Activated CD4-positive, alpha-beta T cell treated with anti-CD3 and anti-CD28 coated beads, Interleukin-2, amount 10 ng/mL, durations not matched to agents 24 days and 14 days (primary cell): ENCODE measurements at regions not wholly inside any gene's neighbourhood (a gene's known extent, or its start where the extent isn't known, plus 50 kb on each side); places are given as distances from the start of the nearest gene placed in this dataset.

Experiments used
- DNase-seq: peaks from one replicate; pipeline ENCODE4 v3.0.0; 2022
- H3K27ac Mint-ChIP-seq: one replicate; pipeline ENCODE4 v1.8.0; 2022; ENCODE audit warnings: mild to moderate bottlenecking, mixed read lengths
- H3K27me3 Mint-ChIP-seq: one replicate; pipeline ENCODE4 v1.8.0; 2022; ENCODE audit warnings: mixed read lengths
- H3K36me3 Mint-ChIP-seq: one replicate; pipeline ENCODE4 v1.8.0; 2022; ENCODE audit warnings: low read depth, mild to moderate bottlenecking, mixed read lengths
- H3K4me1 Mint-ChIP-seq: one replicate; pipeline ENCODE4 v1.8.0; 2021; ENCODE audit warnings: mixed read lengths
- H3K4me3 Mint-ChIP-seq: one replicate; pipeline ENCODE4 v1.8.0; 2022; ENCODE audit warnings: mild to moderate bottlenecking, moderate library complexity, mixed read lengths
- H3K9me3 Mint-ChIP-seq: one replicate; pipeline ENCODE4 v1.8.0; 2021; ENCODE audit warnings: mixed read lengths
- intact Hi-C: fragments of 100-400 bp; cut with micrococcal nuclease; formaldehyde crosslinking; loops from one replicate; pipeline ENCODE4 v1.15.1; 2023

- Mint-ChIP-seq H3K9me3 (no peaks in the 10 kb centered on the region), H3K4me1 (no peaks in the 10 kb centered on the region), H3K27ac (no peak overlapping the region), H3K4me3 (no peak overlapping the region), H3K27me3 (peaks cover 8% of the 10 kb centered on the region), H3K36me3 (no peaks in the 10 kb centered on the region)
- no peak for DNase-seq
- intact Hi-C loops: no loop called here
Observed at GRCh38 chr22:23410411-23410810, 169.7 kb downstream of the IGLL1 start.

- intact Hi-C loops: no loop called here
- Mint-ChIP-seq H3K36me3 (no peaks in the 10 kb centered on the region), H3K27ac (no peak overlapping the region)
Observed at GRCh38 chr22:23409976-23410375, 170.1 kb downstream of the IGLL1 start.

GRCh38 chr22:23408321-23408720, 171.8 kb downstream of the IGLL1 start:
- intact Hi-C loops: no loop called here
- no peak overlapping the region for H3K4me3 Mint-ChIP-seq
- H3K36me3 Mint-ChIP-seq: no peaks in the 10 kb centered on the region
- no peaks in the 10 kb centered on the region for H3K4me1 Mint-ChIP-seq
- no peaks in the 10 kb centered on the region for H3K9me3 Mint-ChIP-seq
- no peak overlapping the region for H3K27ac Mint-ChIP-seq
- H3K27me3 Mint-ChIP-seq: peaks cover 8% of the 10 kb centered on the region
- DNase-seq: no peak

More at GRCh38 chr22:23409976-23410375, 170.1 kb downstream of the IGLL1 start:
- no peak for DNase-seq
- Mint-ChIP-seq H3K27me3 (peaks cover 8% of the 10 kb centered on the region), H3K4me3 (no peak overlapping the region), H3K4me1 (no peaks in the 10 kb centered on the region), H3K9me3 (no peaks in the 10 kb centered on the region)

GRCh38 chr22:23405366-23405851, 174.7 kb downstream of the IGLL1 start:
- Mint-ChIP-seq H3K4me3 (no peak overlapping the region), H3K27ac (no peak overlapping the region), H3K9me3 (no peaks in the 10 kb centered on the region), H3K27me3 (peaks cover 4% of the 10 kb centered on the region), H3K36me3 (no peaks in the 10 kb centered on the region), H3K4me1 (no peaks in the 10 kb centered on the region)
- intact Hi-C loops: no loop called here
- no peak for DNase-seq

GRCh38 chr22:23404689-23405365, 175.3 kb downstream of the IGLL1 start:
- H3K27ac Mint-ChIP-seq: no peak overlapping the region
- no peaks in the 10 kb centered on the region for H3K9me3 Mint-ChIP-seq
- H3K36me3 Mint-ChIP-seq: no peaks in the 10 kb centered on the region
- DNase-seq: peak; percentile 66
- H3K4me3 Mint-ChIP-seq: no peak overlapping the region
- H3K27me3 Mint-ChIP-seq: peaks cover 4% of the 10 kb centered on the region
- no peaks in the 10 kb centered on the region for H3K4me1 Mint-ChIP-seq
- intact Hi-C loops: no loop called here

- Mint-ChIP-seq H3K36me3 (no peaks in the 10 kb centered on the region), H3K4me3 (no peak overlapping the region), H3K27ac (no peak overlapping the region), H3K9me3 (no peaks in the 10 kb centered on the region), H3K27me3 (peaks cover 4% of the 10 kb centered on the region), H3K4me1 (no peaks in the 10 kb centered on the region)
- DNase-seq: no peak
- intact Hi-C loops: no loop called here
Observed at GRCh38 chr22:23403720-23404688, 176.1 kb downstream of the IGLL1 start.

GRCh38 chr22:23403152-23403719, 176.9 kb downstream of the IGLL1 start:
- DNase-seq: no peak
- H3K4me3 Mint-ChIP-seq: no peak overlapping the region
- H3K9me3 Mint-ChIP-seq: no peaks in the 10 kb centered on the region
- intact Hi-C loops: no loop called here
- no peaks in the 10 kb centered on the region for H3K4me1 Mint-ChIP-seq
- no peaks in the 10 kb centered on the region for H3K36me3 Mint-ChIP-seq
- H3K27me3 Mint-ChIP-seq: peaks cover 4% of the 10 kb centered on the region
- H3K27ac Mint-ChIP-seq: no peak overlapping the region

- Mint-ChIP-seq H3K4me1 (no peaks in the 10 kb centered on the region), H3K9me3 (no peaks in the 10 kb centered on the region), H3K27me3 (peaks cover 4% of the 10 kb centered on the region), H3K4me3 (no peak overlapping the region), H3K36me3 (no peaks in the 10 kb centered on the region), H3K27ac (no peak overlapping the region)
- intact Hi-C loops: no loop called here
- peak; percentile 82 for DNase-seq
Observed at GRCh38 chr22:23402275-23403151, 177.6 kb downstream of the IGLL1 start.

- H3K27ac Mint-ChIP-seq: no peak overlapping the region
- H3K4me1 Mint-ChIP-seq: no peaks in the 10 kb centered on the region
- intact Hi-C loops: no loop called here
- peaks cover 4% of the 10 kb centered on the region for H3K27me3 Mint-ChIP-seq
- H3K36me3 Mint-ChIP-seq: no peaks in the 10 kb centered on the region
- no peak for DNase-seq
- no peak overlapping the region for H3K4me3 Mint-ChIP-seq
- H3K9me3 Mint-ChIP-seq: no peaks in the 10 kb centered on the region
Observed at GRCh38 chr22:23401910-23402274, 178.2 kb downstream of the IGLL1 start.

GRCh38 chr22:23401111-23401909, 178.8 kb downstream of the IGLL1 start:
- H3K27ac Mint-ChIP-seq: no peak overlapping the region
- no peak for DNase-seq
- no peaks in the 10 kb centered on the region for H3K9me3 Mint-ChIP-seq
- peaks cover 3% of the 10 kb centered on the region for H3K27me3 Mint-ChIP-seq
- intact Hi-C loops: no loop called here
- H3K36me3 Mint-ChIP-seq: no peaks in the 10 kb centered on the region
- no peak overlapping the region for H3K4me3 Mint-ChIP-seq
- H3K4me1 Mint-ChIP-seq: no peaks in the 10 kb centered on the region

GRCh38 chr22:23400286-23400981, 179.7 kb downstream of the IGLL1 start:
- Mint-ChIP-seq H3K9me3 (no peaks in the 10 kb centered on the region), H3K4me3 (no peak overlapping the region), H3K4me1 (no peaks in the 10 kb centered on the region), H3K36me3 (no peaks in the 10 kb centered on the region), H3K27ac (no peak overlapping the region), H3K27me3 (no peaks in the 10 kb centered on the region)
- intact Hi-C loops: no loop called here
- DNase-seq: no peak
